Cardiac fibroblast (primary cell): ENCODE measurements at regions not wholly inside any gene's neighbourhood (a gene's known extent, or its start where the extent isn't known, plus 50 kb on each side); places are given as distances from the start of the nearest gene placed in this dataset.

Source experiments
- DNase-seq, 2 donors: peaks; one replicate each; pipeline versions ENCODE4 v3.0.0 to v3.0.0-alpha.2; 2010; ENCODE audit warnings: low read depth in 2 of 2
- H3K4me3 ChIP-seq, 2 donors: replicated peaks in 1 of 2; 1 replicate in 1 of 2; 2 replicates in 1 of 2; pipeline ENCODE4 v1.5.1; 2011; ENCODE audit warnings: low read depth in 2 of 2, low read length in 2 of 2, mild to moderate bottlenecking in 2 of 2, moderate library complexity in 1 of 2
- CTCF ChIP-seq: IDR thresholded peaks from one replicate; pipeline ENCODE4 v1.5.1; 2011; ENCODE audit warnings: low read depth, mild to moderate bottlenecking, low read length, inconsistent platforms

GRCh38 chr3:117172426-117172825 is 462.8 kb downstream of the TUSC7 start:
- DNase-seq: no peak
- H3K4me3 ChIP-seq: no peak overlapping the region
- TF ChIP-seq CTCF: no peak

- no peak for TF ChIP-seq CTCF
- no peak overlapping the region for H3K4me3 ChIP-seq
- DNase-seq: no peak
Observed at GRCh38 chr3:117181222-117181621, 471.6 kb downstream of the TUSC7 start.

DNA sequence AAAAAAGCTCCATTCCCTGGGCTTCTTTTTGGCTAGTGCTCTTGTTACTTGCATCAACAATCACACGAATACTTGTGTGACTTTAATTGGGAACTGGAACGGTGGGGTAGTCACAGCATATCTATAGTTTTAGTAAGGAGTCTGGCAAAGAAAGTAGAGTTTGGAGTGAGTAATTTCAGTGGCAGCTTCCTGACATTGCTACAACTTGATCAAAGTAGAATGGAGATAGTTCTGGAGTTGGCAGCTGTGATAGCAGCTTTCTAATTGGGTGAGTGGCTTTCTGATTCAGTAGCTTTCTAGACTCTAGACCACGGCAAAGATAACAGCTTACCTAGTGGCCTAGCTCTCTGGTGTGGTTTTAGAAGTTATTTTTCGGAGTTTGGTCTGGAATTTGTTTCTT is 475.0 kb downstream of the TUSC7 start:
- peak in 1 of 2 donors; percentile 61 for DNase-seq
- no peak for TF ChIP-seq CTCF
- H3K4me3 ChIP-seq: no peak overlapping the region

GRCh38 chr3:117191245-117191644 is 481.7 kb downstream of the TUSC7 start:
- H3K4me3 ChIP-seq: no peak overlapping the region
- no peak for TF ChIP-seq CTCF
- DNase-seq: no peak

DNA sequence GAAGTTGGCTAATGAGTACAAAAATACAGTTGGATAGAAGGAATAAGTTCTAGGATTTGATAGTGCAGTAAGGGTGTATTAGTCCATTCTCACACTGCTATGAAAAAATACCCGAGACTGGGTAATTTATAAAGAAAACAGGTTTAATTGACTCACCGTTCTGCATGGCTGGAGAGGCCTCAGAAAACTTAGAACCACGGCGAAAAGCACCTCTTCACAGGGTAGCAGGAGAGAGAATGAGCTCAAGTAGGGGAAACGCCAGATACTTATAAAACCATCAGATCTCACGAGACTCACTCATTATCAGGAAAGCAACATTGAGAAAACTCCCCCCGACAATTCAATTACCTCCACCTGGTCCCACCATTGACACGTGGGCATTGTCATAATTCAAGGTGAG is 483.3 kb downstream of the TUSC7 start:
- DNase-seq: no peak
- no peak for TF ChIP-seq CTCF
- H3K4me3 ChIP-seq: no peak overlapping the region

DNA sequence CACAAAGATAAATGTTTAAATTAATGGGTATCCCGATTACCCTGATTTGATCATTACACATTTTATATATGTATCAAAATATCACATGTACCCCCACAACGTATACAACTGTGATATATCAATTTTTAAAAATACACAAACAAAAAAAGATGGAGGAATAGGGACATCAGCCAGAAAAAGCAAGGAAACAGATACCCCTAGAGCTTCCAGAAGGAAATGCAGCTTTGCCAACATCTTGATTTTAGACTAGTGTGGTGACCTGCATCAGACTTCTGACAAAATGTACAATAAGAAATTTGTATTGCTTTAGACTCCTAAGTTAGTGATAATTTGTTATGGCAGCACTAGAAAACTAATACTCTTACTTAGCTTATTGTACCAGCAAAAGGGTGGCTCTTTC is 483.8 kb downstream of the TUSC7 start:
- H3K4me3 ChIP-seq: no peak overlapping the region
- DNase-seq: peak in 1 of 2 donors; percentile 10

More for the DNA sequence above, 483.8 kb downstream of the TUSC7 start:
- peak; percentile 28 for TF ChIP-seq CTCF
